Stomach (tissue), 4 donors: ENCODE measurements at regions not wholly inside any gene's neighbourhood (a gene's known extent, or its start where the extent isn't known, plus 50 kb on each side); places are given as distances from the start of the nearest gene placed in this dataset.

Experiments
- POLR2AphosphoS5 ChIP-seq, 3 donors: sonication (generic); formaldehyde crosslinking; IDR thresholded peaks; one replicate each; pipeline ENCODE4 v1.6.1; 2016; ENCODE audit warnings: antibody characterized with exemption in 3 of 3
- TF ChIP-seq, protein P1 (sequence below), 7 experiments: fragments of 450-650 bp in 4 of 7; fragments of 200-600 bp in 3 of 7; sonication (generic) in 3 of 7; IDR thresholded peaks; one replicate each; pipeline ENCODE4 v1.5.1; 2016 to 2019; ENCODE audit warnings: antibody characterized with exemption in 7 of 7, control low read depth in 2 of 7, mild to moderate bottlenecking in 1 of 7

DNA sequence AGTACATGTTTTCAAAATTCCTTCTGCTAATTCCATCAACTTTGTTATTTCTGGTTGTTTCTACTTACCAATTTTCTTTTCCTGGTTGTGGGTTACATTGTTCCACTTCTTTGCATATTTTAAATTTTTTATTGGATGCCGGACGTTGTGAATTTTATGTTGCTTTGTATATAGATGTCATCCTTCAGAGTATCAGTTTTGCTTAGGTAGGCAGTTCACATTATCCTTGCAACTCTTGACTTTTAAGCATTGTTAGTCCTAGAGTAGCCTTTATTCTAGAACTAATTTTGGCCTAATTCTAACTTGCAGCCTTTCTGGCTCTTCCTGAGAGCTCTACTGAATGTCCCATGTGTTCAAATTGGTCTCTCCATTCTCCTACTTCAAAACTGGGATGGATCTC lies 228.7 kb upstream of the MC4R start:
- TF ChIP-seq, protein P1, sequence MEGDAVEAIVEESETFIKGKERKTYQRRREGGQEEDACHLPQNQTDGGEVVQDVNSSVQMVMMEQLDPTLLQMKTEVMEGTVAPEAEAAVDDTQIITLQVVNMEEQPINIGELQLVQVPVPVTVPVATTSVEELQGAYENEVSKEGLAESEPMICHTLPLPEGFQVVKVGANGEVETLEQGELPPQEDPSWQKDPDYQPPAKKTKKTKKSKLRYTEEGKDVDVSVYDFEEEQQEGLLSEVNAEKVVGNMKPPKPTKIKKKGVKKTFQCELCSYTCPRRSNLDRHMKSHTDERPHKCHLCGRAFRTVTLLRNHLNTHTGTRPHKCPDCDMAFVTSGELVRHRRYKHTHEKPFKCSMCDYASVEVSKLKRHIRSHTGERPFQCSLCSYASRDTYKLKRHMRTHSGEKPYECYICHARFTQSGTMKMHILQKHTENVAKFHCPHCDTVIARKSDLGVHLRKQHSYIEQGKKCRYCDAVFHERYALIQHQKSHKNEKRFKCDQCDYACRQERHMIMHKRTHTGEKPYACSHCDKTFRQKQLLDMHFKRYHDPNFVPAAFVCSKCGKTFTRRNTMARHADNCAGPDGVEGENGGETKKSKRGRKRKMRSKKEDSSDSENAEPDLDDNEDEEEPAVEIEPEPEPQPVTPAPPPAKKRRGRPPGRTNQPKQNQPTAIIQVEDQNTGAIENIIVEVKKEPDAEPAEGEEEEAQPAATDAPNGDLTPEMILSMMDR (IDR thresholded peaks at IDR 0.05): no peak
- TF ChIP-seq POLR2AphosphoS5 (IDR thresholded peaks at IDR 0.05): no peak
